ENCODE measurements at regions not wholly inside any gene's neighbourhood (a gene's known extent, or its start where the extent isn't known, plus 50 kb on each side); places are given as distances from the start of the nearest gene placed in this dataset.

DNA sequence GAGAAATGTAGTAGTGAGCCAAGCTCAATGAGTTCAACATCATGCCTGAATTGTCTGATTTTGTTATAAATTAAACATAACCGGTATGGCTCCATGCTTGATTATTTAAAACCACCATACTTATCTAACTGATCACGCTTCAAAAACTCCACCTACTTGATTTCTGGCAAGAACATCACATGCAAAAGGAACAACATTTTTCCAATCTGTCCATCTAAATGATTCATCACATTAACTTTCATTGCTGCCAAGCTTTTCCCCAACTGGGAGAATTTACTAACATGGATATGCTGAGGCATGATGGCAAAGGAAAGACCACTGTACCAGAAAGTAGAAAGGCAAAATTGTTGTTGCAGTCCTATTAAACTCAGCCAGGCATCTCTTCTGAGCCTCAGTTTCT, 286.8 kb downstream of the TRIB2 start:
- ATAC-seq, result no peak
- DNase-seq, result no peak
- no peaks in the 10 kb centered on the region for H3K36me3 Mint-ChIP-seq (ENCODE audit: low read depth)
- H3K27ac Mint-ChIP-seq, result no peak overlapping the region
- peaks cover 3% of the 10 kb centered on the region for H3K4me1 Mint-ChIP-seq
- POLR2A ChIA-PET, result no interaction called here
- CTCF ChIA-PET, result interaction anchor here (0.5 to 0.6 kb wide), 2 partner anchors 1109 to 1148 kb away, joined by 3 read pairs; no protein-coding TSS in a partner anchor
- peaks cover 5% of the 10 kb centered on the region for H3K27me3 Mint-ChIP-seq
- H3K4me3 Mint-ChIP-seq, result no peak overlapping the region
- intact Hi-C loops (cut with DNase I, micrococcal nuclease), result no loop called here
- H3K9me3 Mint-ChIP-seq (ENCODE audit: low read depth), result no peaks in the 10 kb centered on the region

DNA sequence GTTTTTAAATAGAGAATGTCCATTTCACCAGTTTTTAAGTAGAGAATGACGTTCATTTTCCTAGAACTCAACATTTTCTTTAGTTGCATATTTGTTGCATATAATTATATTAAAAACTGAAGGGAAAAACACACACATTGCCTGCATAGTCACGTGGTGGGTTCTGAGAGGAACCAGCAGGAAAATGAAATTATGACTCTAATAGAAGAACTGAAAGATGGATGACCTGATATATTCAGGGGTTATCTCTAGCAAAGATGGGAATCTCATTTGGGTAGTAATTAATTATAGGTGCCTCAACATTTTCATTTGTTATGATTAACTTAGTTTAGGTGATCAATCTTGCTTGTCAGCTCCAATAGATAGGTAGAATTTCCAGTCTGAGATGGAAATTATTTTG, 288.3 kb downstream of the TRIB2 start:
- DNase-seq (no peak), ATAC-seq (no peak)
- Mint-ChIP-seq H3K36me3 (ENCODE audit: low read depth) (no peaks in the 10 kb centered on the region), H3K27me3 (peaks cover 7% of the 10 kb centered on the region), H3K4me1 (peaks cover 3% of the 10 kb centered on the region), H3K9me3 (ENCODE audit: low read depth) (no peaks in the 10 kb centered on the region), H3K4me3 (no peak overlapping the region), H3K27ac (no peak overlapping the region)
- ChIA-PET CTCF (interaction anchor here (3.7 kb wide), 1 partner anchor 10 kb away, joined by 25 read pairs; no protein-coding TSS in a partner anchor), POLR2A (no interaction called here)
- intact Hi-C loops (cut with DNase I, micrococcal nuclease), result loop anchor here (5.0 kb wide), 4 partner anchors 58 to 1313 kb away; no protein-coding TSS in a partner anchor

DNA sequence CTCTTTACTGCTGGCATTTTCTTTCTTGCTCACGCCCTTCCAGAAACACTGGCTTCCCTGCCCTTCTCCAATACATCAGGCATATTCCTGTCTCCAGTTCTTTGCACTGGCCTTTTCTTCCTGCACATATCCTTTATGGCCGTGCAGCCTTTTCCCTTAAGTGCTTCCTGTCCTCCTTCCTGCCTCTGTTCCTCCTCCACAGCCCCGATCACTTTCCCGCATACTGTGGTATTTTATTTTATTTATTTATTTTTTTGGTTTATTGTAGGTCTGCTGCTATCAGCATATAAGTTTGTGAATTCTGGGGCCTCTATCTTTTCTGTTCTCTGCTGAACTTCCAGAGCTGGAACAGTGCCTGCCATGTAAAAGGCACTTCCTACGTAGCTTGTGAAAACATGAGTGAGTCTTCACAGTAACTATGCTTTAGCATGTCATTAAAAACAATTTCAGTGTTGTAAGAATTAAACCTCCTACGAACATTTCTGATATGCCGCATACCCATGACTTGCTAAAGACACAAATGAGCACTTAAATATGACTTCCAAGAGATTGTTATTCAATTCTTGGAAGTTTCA, 289.1 kb downstream of the TRIB2 start:
- no peaks in the 10 kb centered on the region for H3K36me3 Mint-ChIP-seq (ENCODE audit: low read depth)
- no peak overlapping the region for H3K27ac Mint-ChIP-seq
- H3K27me3 Mint-ChIP-seq, result peaks cover 8% of the 10 kb centered on the region
- H3K4me3 Mint-ChIP-seq, result no peak overlapping the region
- peaks cover 3% of the 10 kb centered on the region for H3K4me1 Mint-ChIP-seq
- ATAC-seq, result no peak
- intact Hi-C loops (cut with DNase I, micrococcal nuclease), result loop anchor here (2.0 to 5.0 kb wide), 6 partner anchors 59 to 1314 kb away; no protein-coding TSS in a partner anchor
- DNase-seq, result no peak
- POLR2A ChIA-PET, result interaction anchor here (0.7 kb wide), 1 partner anchor 284 kb away, joined by 4 read pairs; no protein-coding TSS in a partner anchor
- CTCF ChIA-PET, result interaction anchor here (0.7 to 3.7 kb wide), 10 partner anchors 11 to 1178 kb away, joined by 3 to 25 read pairs (median 6); no protein-coding TSS in a partner anchor
- H3K9me3 Mint-ChIP-seq (ENCODE audit: low read depth), result no peaks in the 10 kb centered on the region

DNA sequence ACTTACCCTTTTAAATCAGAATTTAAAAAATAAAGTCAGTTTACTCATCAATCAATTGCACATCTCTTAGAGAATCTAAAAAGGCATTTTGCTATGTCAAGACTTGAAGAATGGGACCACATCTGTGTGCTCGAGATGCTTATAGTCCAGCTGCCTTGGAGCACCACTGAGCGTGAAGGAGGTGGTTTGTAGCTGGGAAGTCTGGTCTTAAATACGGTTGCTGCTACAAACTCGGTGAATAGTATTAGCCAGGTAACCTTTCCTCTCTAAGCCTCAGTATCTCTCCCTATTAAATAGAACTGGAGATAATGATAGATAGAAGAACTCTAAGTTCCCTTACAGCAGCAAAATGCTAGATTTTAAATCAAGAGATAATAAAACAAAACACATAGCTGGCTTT, 289.7 kb downstream of the TRIB2 start:
- CTCF ChIA-PET, result interaction anchor here (0.6 to 3.7 kb wide), 28 partner anchors 9 to 1249 kb away, joined by 3 to 25 read pairs (median 4); no protein-coding TSS in a partner anchor
- POLR2A ChIA-PET, result interaction anchor here (0.7 kb wide), 1 partner anchor 285 kb away, joined by 4 read pairs; no protein-coding TSS in a partner anchor
- H3K9me3 Mint-ChIP-seq (ENCODE audit: low read depth), result no peaks in the 10 kb centered on the region
- no peak overlapping the region for H3K27ac Mint-ChIP-seq
- H3K27me3 Mint-ChIP-seq, result peaks cover 8% of the 10 kb centered on the region
- no peak for DNase-seq
- peaks cover 3% of the 10 kb centered on the region for H3K4me1 Mint-ChIP-seq
- no peak for ATAC-seq
- no peak overlapping the region for H3K4me3 Mint-ChIP-seq
- no peaks in the 10 kb centered on the region for H3K36me3 Mint-ChIP-seq (ENCODE audit: low read depth)
- intact Hi-C loops (cut with DNase I, micrococcal nuclease), result loop anchor here (2.0 to 5.0 kb wide), 6 partner anchors 59 to 1314 kb away; no protein-coding TSS in a partner anchor

DNA sequence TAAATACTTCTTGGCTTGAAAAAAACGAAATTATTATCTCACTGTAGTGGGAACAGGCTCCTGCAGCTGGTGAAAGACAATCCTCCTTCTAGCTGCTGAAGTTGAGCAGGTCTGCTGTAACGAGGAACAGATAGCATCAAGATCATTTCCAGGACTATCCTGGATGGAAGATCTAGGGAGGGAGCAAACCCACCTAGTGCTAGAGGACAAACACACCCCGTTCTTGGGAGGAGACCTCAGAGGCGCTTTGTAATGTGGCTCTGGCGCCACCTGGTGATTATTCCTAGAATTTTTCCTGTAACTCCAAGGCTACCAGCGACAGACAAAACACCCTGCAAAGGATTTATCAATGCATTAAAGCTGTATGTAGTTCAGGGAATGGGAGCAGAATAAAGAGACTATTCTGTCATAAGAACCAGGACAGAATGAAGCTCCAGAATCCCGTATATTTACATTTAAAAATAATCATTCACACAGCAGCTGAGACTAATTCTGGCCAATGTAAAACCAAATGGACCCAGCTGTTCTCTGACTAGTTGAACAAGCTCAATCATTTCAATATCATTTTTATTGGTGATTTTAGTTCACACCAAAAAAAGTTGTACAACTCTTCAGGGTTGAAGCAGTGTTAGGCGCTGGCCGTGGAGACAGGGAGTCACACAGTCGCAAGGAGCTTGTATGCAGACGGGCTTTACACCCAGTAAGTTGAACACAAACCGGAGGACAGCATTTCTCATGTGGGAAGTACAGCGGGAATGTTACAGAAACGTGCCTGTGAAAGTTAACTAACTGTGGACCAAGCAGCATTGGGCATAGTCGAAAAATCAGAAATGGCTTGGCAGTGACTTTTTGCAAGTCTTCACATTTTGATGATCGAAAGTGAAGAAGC, 290.3 kb downstream of the TRIB2 start:
- no peak overlapping the region for H3K27ac Mint-ChIP-seq
- peak; percentile 63 for ATAC-seq
- DNase-seq, result peak; percentile 74
- ChIA-PET POLR2A (interaction anchor here (0.6 kb wide), 1 partner anchor 292 kb away, joined by 4 read pairs; no protein-coding TSS in a partner anchor), CTCF (interaction anchor here (0.6 to 3.7 kb wide), 52 partner anchors 8 to 1249 kb away, joined by 3 to 25 read pairs (median 4); no protein-coding TSS in a partner anchor)
- no peaks in the 10 kb centered on the region for H3K36me3 Mint-ChIP-seq (ENCODE audit: low read depth)
- intact Hi-C loops (cut with DNase I, micrococcal nuclease), result loop anchor here (1.0 to 5.0 kb wide), 9 partner anchors 60 to 1315 kb away; no protein-coding TSS in a partner anchor
- H3K4me3 Mint-ChIP-seq, result no peak overlapping the region
- no peaks in the 10 kb centered on the region for H3K9me3 Mint-ChIP-seq (ENCODE audit: low read depth)
- H3K4me1 Mint-ChIP-seq, result peaks cover 3% of the 10 kb centered on the region
- H3K27me3 Mint-ChIP-seq, result peaks cover 11% of the 10 kb centered on the region

DNA sequence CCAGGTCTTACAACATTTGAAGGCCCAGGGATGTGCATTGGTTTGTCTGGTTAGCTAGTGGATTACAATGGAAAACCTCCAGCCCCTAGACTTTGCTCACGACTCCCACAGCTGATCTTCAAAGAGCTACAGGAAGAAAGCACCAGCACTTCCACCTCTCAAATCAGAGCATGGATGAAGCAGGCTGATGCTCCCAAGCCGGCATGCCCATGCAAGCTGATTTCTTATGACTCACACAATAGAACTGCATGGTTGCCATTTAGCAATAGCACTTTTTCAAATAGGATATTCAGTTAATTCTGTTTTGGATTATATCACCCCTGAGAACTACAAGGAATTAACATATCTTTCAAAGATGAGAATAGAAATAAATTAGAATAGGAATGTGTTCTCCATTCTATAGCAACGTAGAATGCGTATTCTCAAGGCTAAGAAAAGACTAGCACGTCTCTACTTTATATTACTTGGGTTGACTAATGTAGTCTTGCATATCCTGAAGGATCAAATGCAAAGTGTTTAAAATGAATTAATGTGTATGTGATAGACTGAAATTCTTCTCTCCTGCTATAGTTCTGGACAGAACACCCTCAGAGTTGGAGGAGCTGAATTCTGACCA, 292.4 kb downstream of the TRIB2 start:
- no peak for DNase-seq
- H3K4me1 Mint-ChIP-seq, result peaks cover 3% of the 10 kb centered on the region
- H3K9me3 Mint-ChIP-seq (ENCODE audit: low read depth), result no peaks in the 10 kb centered on the region
- H3K4me3 Mint-ChIP-seq, result no peak overlapping the region
- peaks cover 17% of the 10 kb centered on the region for H3K27me3 Mint-ChIP-seq
- intact Hi-C loops (cut with DNase I, micrococcal nuclease), result loop anchor here (5.0 kb wide), 4 partner anchors 62 to 1317 kb away; no protein-coding TSS in a partner anchor
- no peaks in the 10 kb centered on the region for H3K36me3 Mint-ChIP-seq (ENCODE audit: low read depth)
- no peak overlapping the region for H3K27ac Mint-ChIP-seq
- ATAC-seq, result no peak
- ChIA-PET CTCF (interaction anchor here (0.7 kb wide), 1 partner anchor 725 kb away, joined by 3 read pairs; no protein-coding TSS in a partner anchor), POLR2A (no interaction called here)

DNA sequence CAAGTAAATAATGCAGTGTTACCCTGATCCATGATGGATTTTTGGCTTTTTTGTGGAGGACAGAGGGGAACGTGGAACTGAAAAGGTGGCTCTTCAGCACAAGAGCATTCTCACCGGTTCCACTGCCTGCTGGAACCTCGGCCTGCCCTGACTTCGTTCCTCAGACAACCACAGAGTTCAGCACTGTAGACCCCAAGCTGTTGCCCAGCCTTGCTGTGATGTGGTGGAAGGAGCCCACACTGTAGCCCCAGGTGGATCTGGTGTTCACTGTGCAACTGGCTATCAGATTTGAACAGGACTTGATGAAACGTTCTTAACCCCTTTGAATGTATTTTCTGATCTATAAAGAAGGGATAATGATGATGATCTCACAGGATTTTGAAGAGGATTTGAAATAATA, 293.5 kb downstream of the TRIB2 start:
- Mint-ChIP-seq H3K9me3 (ENCODE audit: low read depth) (no peaks in the 10 kb centered on the region), H3K4me3 (no peak overlapping the region), H3K36me3 (ENCODE audit: low read depth) (no peaks in the 10 kb centered on the region), H3K4me1 (peaks cover 3% of the 10 kb centered on the region), H3K27ac (no peak overlapping the region), H3K27me3 (peaks cover 21% of the 10 kb centered on the region)
- intact Hi-C loops (cut with DNase I, micrococcal nuclease), result no loop called here
- ChIA-PET POLR2A (no interaction called here), CTCF (no interaction called here)
- ATAC-seq (no peak), DNase-seq (no peak)

DNA sequence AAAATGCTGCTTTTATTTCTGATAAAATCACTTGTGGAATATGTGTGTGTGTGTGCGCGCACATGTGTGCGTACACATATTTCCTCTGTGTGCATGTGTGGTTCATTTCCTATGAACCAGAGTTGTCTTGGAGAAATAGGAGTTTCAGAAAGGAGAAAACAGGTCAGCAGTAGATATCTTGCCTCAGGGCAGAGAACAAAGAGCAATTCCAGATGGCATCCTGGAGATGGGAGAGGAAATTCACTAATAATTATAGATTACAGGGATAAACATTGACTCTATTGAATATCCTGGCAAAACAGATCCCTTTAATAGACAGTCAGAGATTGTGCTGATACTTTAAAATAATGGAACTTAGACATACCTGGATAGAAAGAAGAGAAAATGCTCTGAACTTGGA, 298.0 kb downstream of the TRIB2 start:
- DNase-seq (no peak), ATAC-seq (no peak)
- peaks cover 40% of the 10 kb centered on the region for H3K27me3 Mint-ChIP-seq
- intact Hi-C loops (cut with DNase I, micrococcal nuclease), result no loop called here
- H3K27ac Mint-ChIP-seq, result no peak overlapping the region
- H3K36me3 Mint-ChIP-seq (ENCODE audit: low read depth), result no peaks in the 10 kb centered on the region
- ChIA-PET CTCF (interaction anchor here (1.9 kb wide), 1 partner anchor 8 kb away, joined by 5 read pairs; no protein-coding TSS in a partner anchor), POLR2A (no interaction called here)
- H3K9me3 Mint-ChIP-seq (ENCODE audit: low read depth), result no peaks in the 10 kb centered on the region
- H3K4me3 Mint-ChIP-seq, result no peak overlapping the region
- H3K4me1 Mint-ChIP-seq, result no peaks in the 10 kb centered on the region

DNA sequence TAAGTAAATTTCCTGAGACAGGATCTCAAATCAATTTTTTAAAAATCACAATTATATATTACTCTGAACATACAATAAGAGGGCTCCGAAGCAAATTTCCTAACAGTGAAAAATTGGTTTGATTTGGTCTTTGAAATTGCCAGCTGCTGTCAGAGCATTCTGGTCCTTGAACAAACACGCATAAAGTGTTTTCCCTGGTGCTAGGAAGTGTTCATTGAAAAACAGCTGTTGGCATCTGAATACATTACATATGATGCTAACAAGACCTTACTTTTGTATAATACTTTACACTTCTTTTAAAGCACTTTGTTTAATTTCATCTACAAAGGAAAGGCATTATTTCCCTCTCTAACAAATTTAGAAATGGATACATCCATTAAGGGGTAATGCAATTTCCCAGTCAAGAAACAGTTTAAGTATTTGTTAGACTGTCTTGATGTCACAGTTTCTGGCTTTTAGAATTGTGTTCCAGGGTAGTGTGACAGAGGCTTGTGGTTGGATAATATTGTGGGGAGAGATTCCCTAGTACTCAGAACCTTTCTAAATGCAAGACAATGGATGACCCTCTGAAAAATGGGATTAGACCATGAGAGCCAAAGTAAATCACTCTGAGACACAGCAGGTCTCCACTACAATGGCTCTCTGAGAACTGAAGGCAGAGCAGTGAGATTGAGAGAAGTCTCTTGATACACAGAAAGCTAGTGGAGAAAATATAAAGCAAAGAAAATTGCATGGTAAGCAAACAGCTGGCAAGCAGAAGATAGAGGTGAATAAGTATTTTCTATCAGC, 299.0 kb downstream of the TRIB2 start:
- H3K4me1 Mint-ChIP-seq, result no peaks in the 10 kb centered on the region
- H3K9me3 Mint-ChIP-seq (ENCODE audit: low read depth), result no peaks in the 10 kb centered on the region
- peaks cover 41% of the 10 kb centered on the region for H3K27me3 Mint-ChIP-seq
- H3K36me3 Mint-ChIP-seq (ENCODE audit: low read depth), result no peaks in the 10 kb centered on the region
- DNase-seq (no peak), ATAC-seq (no peak)
- POLR2A ChIA-PET, result no interaction called here
- H3K27ac Mint-ChIP-seq, result no peak overlapping the region
- intact Hi-C loops (cut with DNase I, micrococcal nuclease), result no loop called here
- CTCF ChIA-PET, result interaction anchor here (1.9 kb wide), 1 partner anchor 9 kb away, joined by 5 read pairs; no protein-coding TSS in a partner anchor
- no peak overlapping the region for H3K4me3 Mint-ChIP-seq

DNA sequence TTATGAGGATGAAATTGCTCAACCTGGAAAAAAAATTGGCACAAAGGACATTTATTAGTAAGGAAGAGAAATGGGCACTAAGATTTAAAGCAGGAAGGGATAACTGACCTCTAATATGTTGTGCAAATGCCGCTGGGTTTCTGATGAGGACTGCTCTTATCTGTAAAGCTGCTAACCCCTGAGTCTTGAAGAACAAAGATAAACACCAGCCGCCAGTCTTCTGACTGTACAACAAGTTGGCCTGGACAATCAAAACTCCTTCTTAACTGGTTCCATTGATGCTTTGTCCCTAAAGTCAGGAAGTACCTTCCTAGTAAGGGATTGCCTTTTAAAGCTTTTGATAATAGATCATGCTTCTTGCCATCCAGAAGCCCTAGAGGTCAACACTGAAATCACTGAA, 301.8 kb downstream of the TRIB2 start:
- Mint-ChIP-seq H3K36me3 (ENCODE audit: low read depth) (no peaks in the 10 kb centered on the region), H3K27me3 (peaks cover 37% of the 10 kb centered on the region), H3K4me1 (no peaks in the 10 kb centered on the region), H3K27ac (no peak overlapping the region), H3K9me3 (ENCODE audit: low read depth) (no peaks in the 10 kb centered on the region), H3K4me3 (no peak overlapping the region)
- intact Hi-C loops (cut with DNase I, micrococcal nuclease), result no loop called here
- ChIA-PET POLR2A (no interaction called here), CTCF (no interaction called here)
- DNase-seq (no peak), ATAC-seq (no peak)
